HEK293 (cell line): ENCODE measurements at regions not wholly inside any gene's neighbourhood (a gene's known extent, or its start where the extent isn't known, plus 50 kb on each side); places are given as distances from the start of the nearest gene placed in this dataset.

Experiments used
- CTCF ChIA-PET: fragments of 350-600 bp; formaldehyde crosslinking; extraction: SDS; loops from one replicate; lab custom pipeline; 2021; ENCODE audit warnings: antibody characterized with exemption; lab: Yijun Ruan, JAX
- POLR2A ChIA-PET: fragments of 300-600 bp; formaldehyde crosslinking; extraction: SDS; loops from one replicate; lab custom pipeline; 2020; ENCODE audit warnings: antibody characterized with exemption, inconsistent platforms; lab: Yijun Ruan, JAX
- H3K27ac ChIP-seq: fragments of 200-500 bp; sonication (Bioruptor generic); 2 replicates; pipeline ENCODE4 v1.5.1; 2014; ENCODE audit warnings: low read depth, low read length, control low read depth, inconsistent platforms; ENCODE audit errors: extremely low read depth
- H3K36me3 ChIP-seq, 2 experiments: fragments of 200-500 bp in 1 of 2; sonication (Bioruptor generic) in 1 of 2; 1 replicate in 1 of 2; 2 replicates in 1 of 2; pipeline ENCODE4 v1.5.1; 2014 to 2017; ENCODE audit warnings: inconsistent platforms in 2 of 2, low read length in 2 of 2; ENCODE audit not compliant: control insufficient read depth in 2 of 2, insufficient read depth in 1 of 2
- H3K4me1 ChIP-seq: fragments of 200-500 bp; sonication (Bioruptor generic); 2 replicates; pipeline ENCODE4 v1.5.1; 2014; ENCODE audit warnings: mild to moderate bottlenecking, low read length, inconsistent platforms; ENCODE audit not compliant: control insufficient read depth, insufficient read depth
- H3K4me3 ChIP-seq: 2 replicates; pipeline ENCODE4 v1.5.1; 2011; ENCODE audit warnings: low read depth, mild to moderate bottlenecking, control low read depth, low read length, moderate library complexity
- H3K9me3 ChIP-seq: fragments of 200-500 bp; sonication (Bioruptor generic); 2 replicates; pipeline ENCODE4 v1.5.1; 2014; ENCODE audit warnings: low read depth, low read length, inconsistent platforms; ENCODE audit not compliant: control insufficient read depth, insufficient read depth
- ATF2 ChIP-seq: fragments of 450-650 bp; formaldehyde crosslinking; IDR thresholded peaks from 2 replicates; pipeline ENCODE4 v1.5.1; 2016; ENCODE audit warnings: missing biosample characterization, missing genetic modification characterization, low read depth
- BCL11B ChIP-seq: fragments of 450-650 bp; formaldehyde crosslinking; IDR thresholded peaks from 2 replicates; pipeline ENCODE4 v1.5.1; 2016; ENCODE audit warnings: low read depth, missing biosample characterization, missing genetic modification characterization
- GLI4 ChIP-seq: fragments of 450-650 bp; formaldehyde crosslinking; IDR thresholded peaks from 2 replicates; pipeline ENCODE4 v1.5.1; 2016; ENCODE audit warnings: missing biosample characterization, missing genetic modification characterization
- ZBTB20 ChIP-seq: fragments of 450-650 bp; formaldehyde crosslinking; IDR thresholded peaks from 2 replicates; pipeline ENCODE4 v1.5.1; 2016; ENCODE audit warnings: missing biosample characterization, missing genetic modification characterization
- ZFP3 ChIP-seq: fragments of 450-650 bp; formaldehyde crosslinking; IDR thresholded peaks from 2 replicates; pipeline ENCODE4 v1.5.1; 2016; ENCODE audit warnings: low read depth, missing biosample characterization, missing genetic modification characterization
- ZNF10 ChIP-seq: fragments of 450-650 bp; formaldehyde crosslinking; IDR thresholded peaks from 2 replicates; pipeline ENCODE4 v1.5.1; 2017; ENCODE audit warnings: missing biosample characterization, missing genetic modification characterization
- ZNF132 ChIP-seq: fragments of 450-650 bp; formaldehyde crosslinking; IDR thresholded peaks from 2 replicates; pipeline ENCODE4 v1.5.1; 2017; ENCODE audit warnings: missing biosample characterization, missing genetic modification characterization, borderline replicate concordance
- ZNF155 ChIP-seq: fragments of 450-650 bp; formaldehyde crosslinking; IDR thresholded peaks from 2 replicates; pipeline ENCODE4 v1.5.1; 2016; ENCODE audit warnings: missing biosample characterization, missing genetic modification characterization
- ZNF239 ChIP-seq: fragments of 450-650 bp; formaldehyde crosslinking; IDR thresholded peaks from 2 replicates; pipeline ENCODE4 v1.5.1; 2016; ENCODE audit warnings: missing biosample characterization, missing genetic modification characterization
- ZNF426 ChIP-seq: fragments of 450-650 bp; formaldehyde crosslinking; IDR thresholded peaks from 2 replicates; pipeline ENCODE4 v1.5.1; 2017; ENCODE audit warnings: missing biosample characterization, missing genetic modification characterization, mild to moderate bottlenecking, inconsistent platforms, moderate library complexity
- ZNF501 ChIP-seq: fragments of 450-650 bp; formaldehyde crosslinking; IDR thresholded peaks from 2 replicates; pipeline ENCODE4 v1.5.1; 2016; ENCODE audit warnings: missing biosample characterization, missing genetic modification characterization
- ZNF518A ChIP-seq: fragments of 450-650 bp; formaldehyde crosslinking; conservative IDR thresholded peaks from 2 replicates; pipeline ENCODE4 v1.5.1; 2016; ENCODE audit warnings: low read depth, missing biosample characterization, missing genetic modification characterization
- ZNF629 ChIP-seq: fragments of 450-650 bp; formaldehyde crosslinking; IDR thresholded peaks from 2 replicates; pipeline ENCODE4 v1.5.1; 2017; ENCODE audit warnings: missing biosample characterization, missing genetic modification characterization
- ZNF660 ChIP-seq: fragments of 450-650 bp; IDR thresholded peaks from 2 replicates; pipeline ENCODE4 v1.5.1; 2018; ENCODE audit warnings: missing biosample characterization, mild to moderate bottlenecking, missing genetic modification characterization
- TF ChIP-seq, protein P1 (sequence below): fragments of 450-650 bp; formaldehyde crosslinking; optimal IDR thresholded peaks from 2 replicates; pipeline ENCODE3; 2016; ENCODE audit warnings: missing biosample characterization, mild to moderate bottlenecking, missing genetic modification characterization

- no peak overlapping the region for H3K27ac ChIP-seq
- no peaks in the 10 kb centered on the region for H3K9me3 ChIP-seq
- H3K4me1 ChIP-seq: peaks cover 7% of the 10 kb centered on the region
- TF ChIP-seq, protein P1, sequence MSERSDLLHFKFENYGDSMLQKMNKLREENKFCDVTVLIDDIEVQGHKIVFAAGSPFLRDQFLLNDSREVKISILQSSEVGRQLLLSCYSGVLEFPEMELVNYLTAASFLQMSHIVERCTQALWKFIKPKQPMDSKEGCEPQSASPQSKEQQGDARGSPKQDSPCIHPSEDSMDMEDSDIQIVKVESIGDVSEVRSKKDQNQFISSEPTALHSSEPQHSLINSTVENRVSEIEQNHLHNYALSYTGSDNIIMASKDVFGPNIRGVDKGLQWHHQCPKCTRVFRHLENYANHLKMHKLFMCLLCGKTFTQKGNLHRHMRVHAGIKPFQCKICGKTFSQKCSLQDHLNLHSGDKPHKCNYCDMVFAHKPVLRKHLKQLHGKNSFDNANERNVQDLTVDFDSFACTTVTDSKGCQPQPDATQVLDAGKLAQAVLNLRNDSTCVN (tag by site-specific recombination): no peak
- TF ChIP-seq ZNF426 (tag by site-specific recombination) (no peak), GLI4 (tag by site-specific recombination) (no peak), BCL11B (no peak), ZNF518A (no peak), ZFP3 (tag by site-specific recombination) (no peak), ZNF660 (tag by site-specific recombination) (no peak), ZNF132 (no peak)
- POLR2A ChIA-PET: no interaction called here
- CTCF ChIA-PET: interaction anchor here (0.7 to 2.3 kb wide), 3 partner anchors 26 to 454 kb away, joined by 3 to 12 read pairs (median 3); no protein-coding TSS in a partner anchor
- no peaks in the 10 kb centered on the region for H3K36me3 ChIP-seq
- no peak overlapping the region for H3K4me3 ChIP-seq
Observed at GRCh38 chr11:19525276-19525675, 187.4 kb upstream of the NAV2 start.

DNA sequence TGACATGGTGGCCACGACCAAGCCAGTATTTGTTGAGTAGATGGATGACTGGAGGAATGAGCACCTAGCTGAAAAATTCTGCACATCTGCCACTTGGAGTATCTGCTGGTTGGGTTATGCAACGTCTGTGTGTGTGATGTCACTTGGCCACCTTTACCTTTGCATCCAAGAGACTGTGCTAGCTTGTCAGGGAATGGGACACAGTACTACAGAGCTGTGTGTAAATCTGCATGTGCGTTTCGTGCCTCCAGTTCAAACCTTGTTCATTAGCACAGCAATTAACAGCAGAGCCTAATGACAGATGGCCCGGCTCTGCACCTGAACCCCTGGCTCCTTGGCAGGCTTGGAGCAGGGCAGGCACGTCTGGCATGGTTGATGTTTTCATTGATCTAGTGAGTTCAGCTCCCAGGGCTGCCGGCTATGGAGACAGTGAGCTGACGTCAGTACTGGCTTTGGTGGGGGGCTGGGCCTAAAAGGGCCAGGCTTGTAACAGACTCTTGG lies 188.4 kb upstream of the NAV2 start:
- CTCF ChIA-PET: interaction anchor here (0.6 to 2.3 kb wide), 5 partner anchors 25 to 638 kb away, joined by 3 to 12 read pairs (median 3); no protein-coding TSS in a partner anchor
- no peak overlapping the region for H3K27ac ChIP-seq
- H3K36me3 ChIP-seq: no peaks in the 10 kb centered on the region
- no peak overlapping the region for H3K4me3 ChIP-seq
- no peak for TF ChIP-seq ZNF10
- peak; percentile 82 for TF ChIP-seq ZBTB20 (tag by site-specific recombination)
- TF ChIP-seq ZNF629 (tag by site-specific recombination): peak; percentile 39; the same call in 1 of the 2 replicates
- no peak for TF ChIP-seq ZFP3 (tag by site-specific recombination)
- no peak for TF ChIP-seq ZNF239 (tag by site-specific recombination)
- TF ChIP-seq ZNF501 (tag by site-specific recombination): no peak
- TF ChIP-seq ZNF155 (tag by site-specific recombination): no peak
- peak; percentile 50; the same call in 1 of the 2 replicates for TF ChIP-seq ATF2
- TF ChIP-seq, all 188 proteins: peak for 3
- Histone ChIP-seq H3K9me3 (no peaks in the 10 kb centered on the region), H3K4me1 (peaks cover 9% of the 10 kb centered on the region)
- POLR2A ChIA-PET: interaction anchor here (0.6 kb wide), 1 partner anchor 453 kb away, joined by 4 read pairs; no protein-coding TSS in a partner anchor
